ENCODE measurements at regions not wholly inside any gene's neighbourhood (a gene's known extent, or its start where the extent isn't known, plus 50 kb on each side); places are given as distances from the start of the nearest gene placed in this dataset.

GRCh38 chr14:55500708-55501107 is 60.3 kb upstream of the TBPL2 start:
- no peak for TF ChIP-seq CTCF (IDR thresholded peaks at IDR 0.05)
- no peak for TF ChIP-seq POLR2AphosphoS5 (IDR thresholded peaks at IDR 0.05)
- no peak for TF ChIP-seq EP300 (IDR thresholded peaks at IDR 0.05)
- TF ChIP-seq POLR2A (IDR thresholded peaks at IDR 0.05), result no peak

Measured in upper lobe of left lung (tissue), 4 donors.